OCI-LY7 (cell line): ENCODE measurements at regions not wholly inside any gene's neighbourhood (a gene's known extent, or its start where the extent isn't known, plus 50 kb on each side); places are given as distances from the start of the nearest gene placed in this dataset.

Experiments
- BruUV-seq: library from RNA; stranded (reverse); fragments of 400-500 nt; replicated peaks from 2 replicates; lab custom pipeline; 2021; lab: Mats Ljungman, UMichigan
- CTCF ChIA-PET: fragments of 300-600 bp; sonication (Branson Sonifier 250); formaldehyde crosslinking; loops from one replicate; lab custom pipeline; 2022; ENCODE audit warnings: antibody characterized with exemption; ENCODE audit not compliant: unreplicated experiment; lab: Charles Lee
- POLR2A ChIA-PET: fragments of 300-600 bp; sonication (Branson Sonifier 250); formaldehyde crosslinking; loops from one replicate; lab custom pipeline; 2022; ENCODE audit warnings: antibody characterized with exemption; lab: Charles Lee
- DNase-seq: peaks from one replicate; pipeline ENCODE4 v3.0.0-alpha.2; 2015; ENCODE audit warnings: low spot score
- H2AFZ ChIP-seq: fragments of 200-600 bp; sonication (generic), shearing (Covaris generic); 2 replicates; pipeline ENCODE4 v1.6.1; 2014; ENCODE audit warnings: mild to moderate bottlenecking, antibody characterized with exemption, low read length, moderate library complexity
- H3K27ac ChIP-seq: fragments of 200-600 bp; sonication (generic); 2 replicates; pipeline ENCODE4 v1.5.1; 2014; ENCODE audit warnings: mixed run types, low read depth, mild to moderate bottlenecking, moderate library complexity, low read length, inconsistent platforms; ENCODE audit not compliant: poor library complexity, severe bottlenecking
- H3K36me3 ChIP-seq: fragments of 200-600 bp; sonication (generic); 2 replicates; pipeline ENCODE4 v1.6.1; 2014; ENCODE audit warnings: mild to moderate bottlenecking, antibody characterized with exemption, low read length, moderate library complexity, mixed read lengths; ENCODE audit not compliant: insufficient read depth
- H3K4me1 ChIP-seq: fragments of 200-600 bp; sonication (generic); 2 replicates; pipeline ENCODE4 v1.5.1; 2014; ENCODE audit warnings: mild to moderate bottlenecking, low read length; ENCODE audit not compliant: insufficient read depth, poor library complexity, severe bottlenecking
- H3K4me2 ChIP-seq: fragments of 200-600 bp; sonication (generic); 2 replicates; pipeline ENCODE4 v1.6.1; 2014; ENCODE audit warnings: mild to moderate bottlenecking, low read length
- H3K4me3 ChIP-seq: fragments of 200-600 bp; sonication (generic); 2 replicates; pipeline ENCODE4 v1.5.1; 2014; ENCODE audit warnings: mild to moderate bottlenecking, low read depth, low read length; ENCODE audit not compliant: poor library complexity, severe bottlenecking
- H3K79me2 ChIP-seq: fragments of 200-600 bp; sonication (generic); 2 replicates; pipeline ENCODE4 v1.6.1; 2016; ENCODE audit warnings: low read depth, mild to moderate bottlenecking, low read length, moderate library complexity, mixed read lengths; ENCODE audit not compliant: insufficient read depth
- H3K9me2 ChIP-seq: fragments of 200-600 bp; sonication (generic); 2 replicates; pipeline ENCODE4 v1.6.1; 2016; ENCODE audit warnings: mild to moderate bottlenecking, low read length, mixed read lengths; ENCODE audit not compliant: insufficient read depth
- H3K9me3 ChIP-seq: fragments of 200-600 bp; sonication (generic); 2 replicates; pipeline ENCODE4 v1.6.1; 2014; ENCODE audit warnings: mild to moderate bottlenecking, mixed run types, low read length, mixed read lengths
- H4K20me1 ChIP-seq: fragments of 200-600 bp; sonication (generic); 2 replicates; pipeline ENCODE4 v1.6.1; 2014; ENCODE audit warnings: mild to moderate bottlenecking, antibody characterized with exemption, low read length, moderate library complexity, mixed read lengths; ENCODE audit not compliant: insufficient read depth
- EZH2phosphoT487 ChIP-seq: fragments of 200-600 bp; sonication (generic); IDR thresholded peaks from 2 replicates; pipeline ENCODE4 v1.6.1; 2018; ENCODE audit warnings: low read depth, borderline replicate concordance, mild to moderate bottlenecking, mixed run types, antibody characterized with exemption, low read length, moderate library complexity, mixed read lengths
- intact Hi-C: fragments of 100-400 bp; cut with micrococcal nuclease; formaldehyde crosslinking; loops from one replicate; pipeline ENCODE4 v1.10.0; 2022; ENCODE audit not compliant: unreplicated experiment
- TF ChIP-seq, protein P1 (sequence below): fragments of 200-600 bp; sonication (generic); conservative IDR thresholded peaks from 2 replicates; pipeline ENCODE4 v1.5.1; 2014; ENCODE audit warnings: mild to moderate bottlenecking, antibody characterized with exemption, low read length, moderate library complexity, mixed read lengths

DNA sequence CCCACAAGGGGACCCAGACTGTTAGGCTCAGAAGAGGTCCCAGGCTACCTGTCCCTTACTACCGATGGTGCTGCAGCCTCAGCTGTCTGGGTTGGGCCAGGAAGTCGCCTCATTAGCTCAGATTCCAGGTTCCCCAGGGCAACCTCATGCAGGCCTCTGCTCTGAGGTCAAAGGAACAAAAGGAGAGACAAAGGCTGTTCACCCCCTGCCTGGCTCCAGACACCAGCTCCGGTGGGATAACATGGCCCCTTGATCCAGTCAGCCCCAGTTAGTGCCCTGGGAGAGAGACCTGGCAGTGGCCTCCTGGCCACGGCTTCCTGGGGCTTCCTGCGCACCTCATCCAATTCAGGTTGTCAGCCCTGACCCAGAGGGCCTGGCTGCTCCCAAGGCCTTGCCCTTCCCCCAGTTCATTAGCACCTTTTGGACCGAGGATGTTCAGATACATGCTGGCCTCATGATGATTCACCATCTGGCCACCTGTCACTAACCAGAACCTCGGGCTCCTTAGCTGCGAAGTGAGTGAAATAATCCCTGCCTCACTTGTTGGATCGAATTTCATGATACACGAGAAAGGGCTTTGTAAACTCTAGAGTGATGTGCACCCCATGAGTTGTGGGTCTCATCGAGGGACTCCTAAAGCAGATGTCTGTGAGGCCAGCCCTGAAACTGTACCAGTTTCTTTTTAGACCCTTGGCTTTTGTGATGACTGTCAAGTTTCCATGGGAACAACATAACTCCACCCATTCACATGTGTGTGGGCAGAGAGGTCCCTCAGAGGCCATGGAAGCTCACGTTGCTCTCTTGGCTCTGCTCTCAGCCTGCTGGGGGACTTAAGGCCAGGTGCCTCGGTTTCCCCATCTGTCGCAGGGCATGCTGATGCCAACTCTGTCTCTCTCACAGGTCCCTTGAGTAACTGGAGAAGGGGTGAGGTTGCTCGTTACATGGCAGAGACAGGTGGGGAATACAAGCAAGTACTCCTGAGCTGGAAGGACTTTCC is 79.5 kb upstream of the PCBD1 start:
- POLR2A ChIA-PET = no interaction called here
- H3K9me2 ChIP-seq = no peaks in the 10 kb centered on the region
- TF ChIP-seq EZH2phosphoT487 = no peak
- TF ChIP-seq, protein P1, sequence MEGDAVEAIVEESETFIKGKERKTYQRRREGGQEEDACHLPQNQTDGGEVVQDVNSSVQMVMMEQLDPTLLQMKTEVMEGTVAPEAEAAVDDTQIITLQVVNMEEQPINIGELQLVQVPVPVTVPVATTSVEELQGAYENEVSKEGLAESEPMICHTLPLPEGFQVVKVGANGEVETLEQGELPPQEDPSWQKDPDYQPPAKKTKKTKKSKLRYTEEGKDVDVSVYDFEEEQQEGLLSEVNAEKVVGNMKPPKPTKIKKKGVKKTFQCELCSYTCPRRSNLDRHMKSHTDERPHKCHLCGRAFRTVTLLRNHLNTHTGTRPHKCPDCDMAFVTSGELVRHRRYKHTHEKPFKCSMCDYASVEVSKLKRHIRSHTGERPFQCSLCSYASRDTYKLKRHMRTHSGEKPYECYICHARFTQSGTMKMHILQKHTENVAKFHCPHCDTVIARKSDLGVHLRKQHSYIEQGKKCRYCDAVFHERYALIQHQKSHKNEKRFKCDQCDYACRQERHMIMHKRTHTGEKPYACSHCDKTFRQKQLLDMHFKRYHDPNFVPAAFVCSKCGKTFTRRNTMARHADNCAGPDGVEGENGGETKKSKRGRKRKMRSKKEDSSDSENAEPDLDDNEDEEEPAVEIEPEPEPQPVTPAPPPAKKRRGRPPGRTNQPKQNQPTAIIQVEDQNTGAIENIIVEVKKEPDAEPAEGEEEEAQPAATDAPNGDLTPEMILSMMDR = no peak
- intact Hi-C loops = no loop called here
- H3K79me2 ChIP-seq = no peaks in the 10 kb centered on the region
- no peak overlapping the region for H3K27ac ChIP-seq
- no TSS peak for BruUV-seq
- H3K9me3 ChIP-seq = 0 out of 2 replicates have a peak, but pooled peaks cover 3% of the 10 kb centered on the region
- H3K4me2 ChIP-seq = no peak overlapping the region
- no peaks in the 10 kb centered on the region for H3K4me1 ChIP-seq
- no peaks in the 10 kb centered on the region for H3K36me3 ChIP-seq
- DNase-seq = no peak
- CTCF ChIA-PET = no interaction called here
- H2AFZ ChIP-seq = no peak overlapping the region
- no peak overlapping the region for H3K4me3 ChIP-seq
- no peaks in the 10 kb centered on the region for H4K20me1 ChIP-seq

DNA sequence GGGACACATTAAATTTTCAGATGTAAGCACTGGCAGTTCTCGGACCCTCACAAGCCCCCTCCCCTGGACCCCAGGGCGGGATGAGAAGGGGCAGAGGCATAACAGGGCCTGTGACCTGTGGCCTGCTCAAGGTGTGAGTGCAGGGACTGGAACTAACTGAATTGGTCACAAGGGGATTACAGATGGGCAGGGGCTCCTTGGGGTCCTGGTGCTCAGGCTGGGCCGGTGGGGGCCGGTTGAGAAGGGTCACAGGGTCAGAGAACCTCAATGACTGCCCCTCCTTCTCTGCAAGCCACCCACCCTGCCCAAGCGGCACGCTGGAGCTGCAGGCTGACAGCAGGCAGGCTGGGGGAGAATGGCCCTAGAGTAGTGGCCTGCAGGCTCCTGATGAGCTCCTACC is 80.8 kb upstream of the PCBD1 start:
- DNase-seq = no peak
- intact Hi-C loops = no loop called here
- Histone ChIP-seq H3K4me2 (no peak overlapping the region), H3K9me3 (0 out of 2 replicates have a peak, but pooled peaks cover 3% of the 10 kb centered on the region), H4K20me1 (no peaks in the 10 kb centered on the region), H3K27ac (no peak overlapping the region), H3K4me3 (no peak overlapping the region), H2AFZ (no peak overlapping the region), H3K4me1 (no peaks in the 10 kb centered on the region), H3K36me3 (no peaks in the 10 kb centered on the region), H3K79me2 (no peaks in the 10 kb centered on the region), H3K9me2 (no peaks in the 10 kb centered on the region)
- no TSS peak for BruUV-seq
- CTCF ChIA-PET = no interaction called here
- POLR2A ChIA-PET = no interaction called here
- TF ChIP-seq, protein P1 = no peak
- TF ChIP-seq EZH2phosphoT487 = no peak

DNA sequence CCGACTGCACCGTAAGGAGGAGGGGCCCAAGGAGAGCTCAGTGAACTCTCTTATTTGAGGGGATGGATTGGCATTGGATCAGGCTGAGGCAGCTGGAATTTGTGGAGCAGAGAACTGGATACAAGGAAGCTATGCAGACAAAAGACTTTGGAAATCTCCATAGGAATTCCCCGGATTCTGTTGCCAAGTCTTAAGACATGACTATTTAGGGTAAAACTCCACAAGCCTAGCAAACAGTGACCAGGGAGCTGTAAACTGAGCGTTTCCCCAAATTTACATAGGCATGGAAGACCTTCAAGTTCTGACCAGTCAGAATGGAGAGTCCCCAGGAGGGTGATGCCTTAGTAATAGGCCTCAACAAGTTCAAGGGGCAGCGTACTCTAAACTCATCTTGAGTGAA is 82.5 kb upstream of the PCBD1 start:
- TF ChIP-seq EZH2phosphoT487 = no peak
- TF ChIP-seq, protein P1 = no peak
- Histone ChIP-seq H3K4me3 (no peak overlapping the region), H2AFZ (no peak overlapping the region), H4K20me1 (no peaks in the 10 kb centered on the region), H3K9me3 (0 out of 2 replicates have a peak, but pooled peaks cover 3% of the 10 kb centered on the region), H3K4me2 (no peak overlapping the region), H3K79me2 (no peaks in the 10 kb centered on the region), H3K4me1 (no peaks in the 10 kb centered on the region), H3K27ac (no peak overlapping the region), H3K36me3 (no peaks in the 10 kb centered on the region), H3K9me2 (no peaks in the 10 kb centered on the region)
- BruUV-seq = no TSS peak
- intact Hi-C loops = no loop called here
- CTCF ChIA-PET = no interaction called here
- POLR2A ChIA-PET = no interaction called here
- DNase-seq = no peak
